Left cardiac atrium (tissue), 4 donors: ENCODE measurements at regions not wholly inside any gene's neighbourhood (a gene's known extent, or its start where the extent isn't known, plus 50 kb on each side); places are given as distances from the start of the nearest gene placed in this dataset.

ENCODE experiments used
- ATAC-seq, 2 donors: fragments of 200-7000 bp; cut with Tn5 transposase; one replicate each; pipeline ENCODE4 v1.9.1; 2020; ENCODE audit warnings: mild to moderate bottlenecking in 2 of 2, moderate library complexity in 2 of 2
- DNase-seq: peaks from one replicate; pipeline ENCODE4 v3.0.0-alpha.2; 2020
- intact Hi-C, 2 donors: fragments of 100-400 bp; cut with DNase I; formaldehyde crosslinking; loops; one replicate each; pipeline versions ENCODE4 v1.14.1 to v1.15.1; 2022 to 2023
- donor health status: DM: no; HTN: yes; CAD: no.
- donor health status: DM: no; HTN: yes; CAD: no; lungs with severe emphysema.
- donor health status: DM: yes; HTN: yes; CAD: no.
- donor health status: Dilated cardiomyopathy.

- no peak for DNase-seq
- intact Hi-C loops: no loop called here
- no peak for ATAC-seq
Measured at GRCh38 chr7:110095372-110096052, 995.4 kb upstream of the LRRN3 start.

- intact Hi-C loops: no loop called here
- no peak for ATAC-seq
- DNase-seq: no peak
Measured at GRCh38 chr7:110104243-110104642, 986.7 kb upstream of the LRRN3 start.

GRCh38 chr7:110105307-110105706 is 985.6 kb upstream of the LRRN3 start:
- ATAC-seq: no peak
- intact Hi-C loops: no loop called here
- no peak for DNase-seq

GRCh38 chr7:110105840-110106239 is 985.1 kb upstream of the LRRN3 start:
- ATAC-seq (no peak), DNase-seq (no peak)
- intact Hi-C loops: no loop called here

- ATAC-seq (no peak), DNase-seq (no peak)
- intact Hi-C loops: no loop called here
Measured at GRCh38 chr7:110119883-110120581, 970.9 kb upstream of the LRRN3 start.

GRCh38 chr7:110129159-110129558 is 961.8 kb upstream of the LRRN3 start:
- DNase-seq (no peak), ATAC-seq (no peak)
- intact Hi-C loops: no loop called here

- ATAC-seq (no peak), DNase-seq (no peak)
- intact Hi-C loops: no loop called here
Measured at GRCh38 chr7:110130669-110131068, 960.3 kb upstream of the LRRN3 start.

GRCh38 chr7:110131344-110131743 is 959.6 kb upstream of the LRRN3 start:
- ATAC-seq: no peak
- no peak for DNase-seq
- intact Hi-C loops: no loop called here

GRCh38 chr7:110139056-110139455 is 951.9 kb upstream of the LRRN3 start:
- ATAC-seq: no peak
- no peak for DNase-seq
- intact Hi-C loops: no loop called here

- DNase-seq (no peak), ATAC-seq (no peak)
Measured at GRCh38 chr7:110142939-110143526, 947.9 kb upstream of the LRRN3 start.

GRCh38 chr7:110144599-110144998 is 946.3 kb upstream of the LRRN3 start:
- ATAC-seq (no peak), DNase-seq (no peak)
- intact Hi-C loops: no loop called here

More at GRCh38 chr7:110142939-110143526, 947.9 kb upstream of the LRRN3 start:
- intact Hi-C loops: no loop called here

GRCh38 chr7:110148054-110148453 is 942.9 kb upstream of the LRRN3 start:
- intact Hi-C loops: no loop called here
- no peak for DNase-seq
- no peak for ATAC-seq

- DNase-seq (no peak), ATAC-seq (no peak)
- intact Hi-C loops: no loop called here
Measured at GRCh38 chr7:110153222-110153621, 937.7 kb upstream of the LRRN3 start.

- no peak for DNase-seq
- intact Hi-C loops: no loop called here
- no peak for ATAC-seq
Measured at GRCh38 chr7:110156511-110156910, 934.4 kb upstream of the LRRN3 start.

GRCh38 chr7:110157631-110158362 is 933.1 kb upstream of the LRRN3 start:
- ATAC-seq: no peak
- intact Hi-C loops: no loop called here
- DNase-seq: no peak

GRCh38 chr7:110168010-110168409 is 922.9 kb upstream of the LRRN3 start:
- no peak for DNase-seq
- intact Hi-C loops: no loop called here
- no peak for ATAC-seq

- ATAC-seq: no peak
- DNase-seq: no peak
- intact Hi-C loops: no loop called here
Measured at GRCh38 chr7:110170841-110171240, 920.1 kb upstream of the LRRN3 start.

- intact Hi-C loops: no loop called here
- DNase-seq: no peak
- no peak for ATAC-seq
Measured at GRCh38 chr7:110177463-110177862, 913.5 kb upstream of the LRRN3 start.

GRCh38 chr7:110179037-110179436 is 911.9 kb upstream of the LRRN3 start:
- intact Hi-C loops: no loop called here
- ATAC-seq: no peak
- DNase-seq: no peak

- intact Hi-C loops: no loop called here
- DNase-seq (no peak), ATAC-seq (no peak)
Measured at GRCh38 chr7:110181768-110182167, 909.2 kb upstream of the LRRN3 start.
